ENCODE measurements at regions not wholly inside any gene's neighbourhood (a gene's known extent, or its start where the extent isn't known, plus 50 kb on each side); places are given as distances from the start of the nearest gene placed in this dataset.
A peak's percentile ranks its signal among the peaks of the same experiment; 100 is the strongest.
"Not testable (repeated sequence)": the region's sequence is repeated elsewhere in the genome, so short reads cannot be mapped to it uniquely, and the experiment has no call there.

DNA sequence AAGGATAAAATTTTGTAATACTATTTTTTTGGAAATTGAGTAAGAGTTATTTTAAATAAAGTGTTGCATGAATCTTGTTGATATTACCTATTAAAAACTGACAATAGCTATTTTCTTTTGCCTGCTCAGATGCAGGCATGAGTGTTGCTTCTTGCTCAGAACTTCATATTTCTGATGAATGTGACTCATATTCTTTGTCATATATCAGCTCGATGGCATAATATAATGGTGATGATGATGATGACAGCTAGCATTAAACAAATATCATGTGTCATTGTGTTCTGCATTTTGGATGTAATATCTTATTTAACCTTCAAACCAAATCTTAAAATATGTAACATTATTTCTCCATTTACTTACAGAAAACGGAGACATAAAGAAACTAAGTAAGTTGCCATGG, 605.5 kb upstream of the FOXG1 start:
- Histone ChIP-seq H3K36me3 (ENCODE audit: control insufficient read depth in 1 of 2, insufficient read depth in 2 of 2, low read length in 2 of 2) (no peaks in the 10 kb centered on the region), H3K4me2 (ENCODE audit: low read length) (no peak overlapping the region), H4K12ac (ENCODE audit: low read depth, low read length) (no peak overlapping the region), H4K91ac (ENCODE audit: low read depth, low read length) (no peak overlapping the region), H3K4me1 (ENCODE audit: control insufficient read depth in 1 of 2, insufficient read depth in 2 of 2, low read length in 2 of 2) (no peaks in the 10 kb centered on the region), H3K27ac (ENCODE audit: low read depth, low read length) (no peak overlapping the region), H2AK5ac (ENCODE audit: low read length) (no peak overlapping the region), H4K8ac (ENCODE audit: low read depth, low read length) (no peak overlapping the region), H3K4ac (ENCODE audit: low read depth, low read length) (no peak overlapping the region), H3K79me1 (ENCODE audit: low read length) (no peaks in the 10 kb centered on the region), H2BK12ac (ENCODE audit: low read length) (no peak overlapping the region), H3K27me3 (ENCODE audit: insufficient read depth, low read length) (no peaks in the 10 kb centered on the region), H3K9me3 (ENCODE audit: insufficient read depth, low read depth, low read length) (peaks cover 2% of the 10 kb centered on the region), H2BK120ac (ENCODE audit: insufficient read depth, low read length, poor library complexity) (no peak overlapping the region), H3K4me3 (ENCODE audit: low read depth, low read length) (no peak overlapping the region), H3K23ac (ENCODE audit: low read length) (no peak overlapping the region), H3K9ac (ENCODE audit: low read length) (no peak overlapping the region), H3K18ac (ENCODE audit: low read length) (no peak overlapping the region), H3K14ac (ENCODE audit: low read length) (no peak overlapping the region), H2BK5ac (ENCODE audit: low read depth, low read length, poor library complexity) (no peak overlapping the region), H3K79me2 (ENCODE audit: control insufficient read depth, insufficient read depth, low read length, poor library complexity) (no peaks in the 10 kb centered on the region), H2AFZ (ENCODE audit: insufficient read depth, low read length, poor library complexity) (no peak overlapping the region)
- DNase-seq = no peak
- no CpG with 5 or more reads among the region's 2 CpGs for WGBS (ENCODE audit: extremely low coverage, insufficient coverage, insufficient read length)

DNA sequence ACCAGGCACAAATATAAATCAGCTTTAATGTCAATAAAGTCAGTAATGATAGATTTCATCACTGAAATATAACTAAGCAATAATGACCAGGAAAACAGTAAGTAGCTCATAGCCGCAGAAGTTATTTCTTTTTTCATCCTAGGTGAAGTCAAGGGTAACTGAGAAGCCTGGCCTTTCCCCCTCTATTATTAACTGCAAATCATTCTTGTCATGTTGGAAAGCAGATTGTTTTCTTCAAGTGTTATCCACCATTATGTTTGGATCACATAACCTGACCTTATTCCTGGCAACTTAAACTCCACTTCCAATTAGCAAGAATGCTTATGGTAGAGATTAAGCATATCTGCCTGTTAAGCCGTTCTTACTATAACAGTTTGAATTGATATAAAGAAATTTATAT, 603.4 kb upstream of the FOXG1 start:
- H3K27me3 ChIP-seq (ENCODE audit: insufficient read depth, low read length) = no peaks in the 10 kb centered on the region
- no peaks in the 10 kb centered on the region for H3K79me2 ChIP-seq (ENCODE audit: control insufficient read depth, insufficient read depth, low read length, poor library complexity)
- H3K4me1 ChIP-seq (ENCODE audit: control insufficient read depth in 1 of 2, insufficient read depth in 2 of 2, low read length in 2 of 2) = no peaks in the 10 kb centered on the region
- H3K79me1 ChIP-seq (ENCODE audit: low read length) = no peaks in the 10 kb centered on the region
- no peak overlapping the region for H3K4ac ChIP-seq (ENCODE audit: low read depth, low read length)
- H4K8ac ChIP-seq (ENCODE audit: low read depth, low read length) = no peak overlapping the region
- no peak overlapping the region for H2AK5ac ChIP-seq (ENCODE audit: low read length)
- peaks cover under 1% of the 10 kb centered on the region for H3K9me3 ChIP-seq (ENCODE audit: insufficient read depth, low read depth, low read length)
- no peak overlapping the region for H3K4me2 ChIP-seq (ENCODE audit: low read length)
- no peak overlapping the region for H3K9ac ChIP-seq (ENCODE audit: low read length)
- no peaks in the 10 kb centered on the region for H3K36me3 ChIP-seq (ENCODE audit: control insufficient read depth in 1 of 2, insufficient read depth in 2 of 2, low read length in 2 of 2)
- H2BK120ac ChIP-seq (ENCODE audit: insufficient read depth, low read length, poor library complexity) = no peak overlapping the region
- no CpG with 5 or more reads among the region's 2 CpGs for WGBS (ENCODE audit: extremely low coverage, insufficient coverage, insufficient read length)
- no peak overlapping the region for H3K18ac ChIP-seq (ENCODE audit: low read length)
- H3K27ac ChIP-seq (ENCODE audit: low read depth, low read length) = no peak overlapping the region
- H2BK12ac ChIP-seq (ENCODE audit: low read length) = no peak overlapping the region
- no peak overlapping the region for H4K91ac ChIP-seq (ENCODE audit: low read depth, low read length)
- no peak overlapping the region for H4K12ac ChIP-seq (ENCODE audit: low read depth, low read length)
- no peak overlapping the region for H2BK5ac ChIP-seq (ENCODE audit: low read depth, low read length, poor library complexity)
- H3K23ac ChIP-seq (ENCODE audit: low read length) = no peak overlapping the region
- DNase-seq = no peak
- H2AFZ ChIP-seq (ENCODE audit: insufficient read depth, low read length, poor library complexity) = no peak overlapping the region
- H3K14ac ChIP-seq (ENCODE audit: low read length) = no peak overlapping the region
- no peak overlapping the region for H3K4me3 ChIP-seq (ENCODE audit: low read depth, low read length)

DNA sequence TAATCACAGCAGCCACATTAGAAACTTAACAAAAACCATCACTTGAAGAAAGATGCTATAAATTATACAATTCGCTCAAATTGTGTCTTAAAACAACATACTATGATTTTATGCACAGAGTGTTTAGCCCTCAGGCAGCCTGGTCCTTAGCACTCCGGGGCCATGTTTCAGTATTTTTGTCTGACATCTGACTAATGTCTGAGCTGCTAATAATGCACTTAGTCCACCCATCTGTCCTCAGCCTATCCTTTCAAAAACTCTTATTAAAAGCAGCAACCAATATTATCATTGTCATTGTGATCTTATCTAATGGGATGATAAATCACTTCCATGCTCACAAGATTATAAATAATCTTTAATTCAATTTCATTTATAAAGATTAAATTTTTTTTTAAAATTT, 602.7 kb upstream of the FOXG1 start:
- Histone ChIP-seq H3K14ac (ENCODE audit: low read length) (no peak overlapping the region), H3K4me3 (ENCODE audit: low read depth, low read length) (no peak overlapping the region), H3K27ac (ENCODE audit: low read depth, low read length) (no peak overlapping the region), H3K9me3 (ENCODE audit: insufficient read depth, low read depth, low read length) (no peaks in the 10 kb centered on the region), H2BK120ac (ENCODE audit: insufficient read depth, low read length, poor library complexity) (no peak overlapping the region), H3K79me1 (ENCODE audit: low read length) (no peaks in the 10 kb centered on the region), H3K36me3 (ENCODE audit: control insufficient read depth in 1 of 2, insufficient read depth in 2 of 2, low read length in 2 of 2) (no peaks in the 10 kb centered on the region), H2AFZ (ENCODE audit: insufficient read depth, low read length, poor library complexity) (no peak overlapping the region), H4K8ac (ENCODE audit: low read depth, low read length) (no peak overlapping the region), H3K23ac (ENCODE audit: low read length) (no peak overlapping the region), H4K12ac (ENCODE audit: low read depth, low read length) (no peak overlapping the region), H4K91ac (ENCODE audit: low read depth, low read length) (no peak overlapping the region), H3K4ac (ENCODE audit: low read depth, low read length) (no peak overlapping the region), H3K4me1 (ENCODE audit: control insufficient read depth in 1 of 2, insufficient read depth in 2 of 2, low read length in 2 of 2) (no peaks in the 10 kb centered on the region), H2BK12ac (ENCODE audit: low read length) (no peak overlapping the region), H2BK5ac (ENCODE audit: low read depth, low read length, poor library complexity) (no peak overlapping the region), H3K4me2 (ENCODE audit: low read length) (no peak overlapping the region), H3K9ac (ENCODE audit: low read length) (no peak overlapping the region), H3K18ac (ENCODE audit: low read length) (no peak overlapping the region), H3K27me3 (ENCODE audit: insufficient read depth, low read length) (no peaks in the 10 kb centered on the region), H3K79me2 (ENCODE audit: control insufficient read depth, insufficient read depth, low read length, poor library complexity) (no peaks in the 10 kb centered on the region), H2AK5ac (ENCODE audit: low read length) (no peak overlapping the region)
- no CpG with 5 or more reads among the region's 2 CpGs for WGBS (ENCODE audit: extremely low coverage, insufficient coverage, insufficient read length)
- DNase-seq = no peak

DNA sequence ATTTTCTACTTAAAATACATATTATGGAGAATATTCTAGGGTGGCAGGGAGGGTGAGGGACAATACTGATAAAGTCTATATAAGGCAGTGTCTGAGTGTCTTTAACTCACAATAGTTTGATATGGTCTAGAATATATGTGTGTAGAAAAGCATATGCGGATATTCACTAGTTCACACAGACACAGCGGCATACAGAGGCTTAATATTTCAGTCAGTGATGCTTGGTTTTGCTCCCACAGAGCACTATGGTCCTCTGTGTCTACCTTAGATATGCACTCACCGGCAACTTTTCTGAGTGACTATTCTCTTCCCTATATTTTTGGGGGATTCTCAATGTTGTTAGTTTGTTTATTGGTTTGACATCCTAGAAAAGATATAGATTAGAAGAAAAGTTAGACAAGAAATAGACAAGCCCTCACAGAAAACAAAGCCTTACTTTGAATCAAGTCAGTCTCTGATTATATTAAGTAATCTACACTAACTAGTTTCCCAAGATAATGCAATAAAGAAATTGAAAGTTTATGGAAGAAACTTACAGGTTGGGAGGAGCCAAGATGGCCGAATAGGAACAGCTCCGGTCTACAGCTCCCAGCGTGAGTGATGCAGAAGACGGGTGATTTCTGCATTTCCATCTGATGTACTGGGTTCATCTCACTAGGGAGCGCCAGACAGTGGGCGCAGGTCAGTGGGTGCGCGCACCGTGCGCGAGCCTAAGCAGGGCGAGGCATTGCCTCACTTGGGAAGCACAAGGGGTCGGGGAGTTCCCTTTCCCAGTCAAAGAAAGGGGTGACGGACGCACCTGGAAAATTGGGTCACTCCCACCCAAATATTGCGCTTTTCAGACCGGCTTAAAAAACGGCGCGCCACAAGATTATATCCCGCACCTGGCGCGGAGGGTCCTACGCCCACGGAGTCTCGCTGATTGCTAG, 578.4 kb upstream of the FOXG1 start:
- H3K79me1 ChIP-seq (ENCODE audit: low read length); H3K4me2 ChIP-seq (ENCODE audit: low read length); H4K12ac ChIP-seq (ENCODE audit: low read depth, low read length); H3K18ac ChIP-seq (ENCODE audit: low read length); H3K79me2 ChIP-seq (ENCODE audit: control insufficient read depth, insufficient read depth, low read length, poor library complexity); H3K9ac ChIP-seq (ENCODE audit: low read length); H3K27me3 ChIP-seq (ENCODE audit: insufficient read depth, low read length); H2AFZ ChIP-seq (ENCODE audit: insufficient read depth, low read length, poor library complexity); H3K36me3 ChIP-seq (ENCODE audit: control insufficient read depth in 1 of 2, insufficient read depth in 2 of 2, low read length in 2 of 2); H3K4me1 ChIP-seq (ENCODE audit: control insufficient read depth in 1 of 2, insufficient read depth in 2 of 2, low read length in 2 of 2); H3K4me3 ChIP-seq (ENCODE audit: low read depth, low read length); H2BK12ac ChIP-seq (ENCODE audit: low read length); H3K27ac ChIP-seq (ENCODE audit: low read depth, low read length); H3K14ac ChIP-seq (ENCODE audit: low read length); H3K9me3 ChIP-seq (ENCODE audit: insufficient read depth, low read depth, low read length); H4K91ac ChIP-seq (ENCODE audit: low read depth, low read length); DNase-seq; H2AK5ac ChIP-seq (ENCODE audit: low read length); H3K23ac ChIP-seq (ENCODE audit: low read length); H3K4ac ChIP-seq (ENCODE audit: low read depth, low read length); H2BK5ac ChIP-seq (ENCODE audit: low read depth, low read length, poor library complexity); H2BK120ac ChIP-seq (ENCODE audit: insufficient read depth, low read length, poor library complexity): not testable (repeated sequence)
- WGBS (ENCODE audit: extremely low coverage, insufficient coverage, insufficient read length) = no CpG with 5 or more reads among the region's 29 CpGs
- peak overlapping the region; percentile 10 for H4K8ac ChIP-seq (ENCODE audit: low read depth, low read length)
